K562 (cell line): ENCODE measurements at regions not wholly inside any gene's neighbourhood (a gene's known extent, or its start where the extent isn't known, plus 50 kb on each side); places are given as distances from the start of the nearest gene placed in this dataset.

Source experiments
- ATAC-seq: fragments of 200-7000 bp; cut with Tn5 transposase; 3 replicates; pipeline ENCODE4 v1.9.1; 2020; ENCODE audit warnings: moderate library complexity
- BruUV-seq: library from RNA; stranded (reverse); fragments of 400-500 nt; replicated peaks from 2 replicates; lab custom pipeline; 2021; lab: Mats Ljungman, UMichigan
- CTCF ChIA-PET: fragments of 300-600 bp; formaldehyde crosslinking; extraction: SDS; loops from one replicate; lab custom pipeline; 2021; ENCODE audit warnings: low intra/inter-chr PET ratio; lab: Yijun Ruan, JAX
- POLR2A ChIA-PET: fragments of 300-600, 350-650 bp; sonication (Branson Sonifier 250); formaldehyde crosslinking; extraction: SDS; loops from one replicate; lab custom pipeline; 2021; ENCODE audit warnings: antibody characterized with exemption, inconsistent platforms; lab: Yijun Ruan, JAX
- DNase-seq, 4 experiments: peaks; one replicate each; pipeline versions ENCODE4 v3.0.0 to v3.0.0-alpha.2; 2011 to 2018; ENCODE audit warnings: low spot score in 3 of 4, mixed read lengths in 3 of 4; ENCODE audit errors: extremely low read depth in 1 of 4
- FAIRE-seq: peaks from 2 replicates; lab custom pipeline; 2011; peaks lifted over from hg19 to GRCh38; lab: Jason Lieb, UNC
- H2AFZ ChIP-seq: 2 replicates; pipeline ENCODE4 v1.6.0; 2011; ENCODE audit warnings: low read depth, low read length, control low read depth, inconsistent platforms
- H3K27ac ChIP-seq: fragments of 200-600 bp; 3 replicates; pipeline ENCODE4 v1.8.0; 2011; ENCODE audit warnings: low read depth, mild to moderate bottlenecking, control low read depth, inconsistent platforms, low read length, moderate library complexity, mixed read lengths; ENCODE audit errors: extremely low read depth
- H3K27me3 ChIP-seq, 2 experiments: fragments of 300-600 bp in 1 of 2; 2 replicates in 1 of 2; 3 replicates in 1 of 2; pipeline versions ENCODE4 v1.6.0 to v1.8.0; 2011; ENCODE audit warnings: inconsistent platforms in 2 of 2, low read length in 2 of 2, mild to moderate bottlenecking in 1 of 2, mixed read lengths in 1 of 2, moderate library complexity in 1 of 2; ENCODE audit not compliant: control insufficient read depth in 2 of 2, insufficient read depth in 2 of 2
- H3K36me3 ChIP-seq: fragments of 300-600 bp; 3 replicates; pipeline ENCODE4 v1.8.0; 2011; ENCODE audit warnings: mild to moderate bottlenecking, low read length, inconsistent platforms; ENCODE audit not compliant: control insufficient read depth, insufficient read depth
- H3K4me1 ChIP-seq, 2 experiments: fragments of 200-600 bp in 1 of 2; replicated peaks in 1 of 2; 2 replicates in 1 of 2; 3 replicates in 1 of 2; pipeline versions ENCODE4 v1.5.1 to v1.8.0; 2011; ENCODE audit warnings: inconsistent platforms in 2 of 2, low read length in 2 of 2, mild to moderate bottlenecking in 1 of 2, mixed read lengths in 1 of 2, moderate library complexity in 1 of 2; ENCODE audit not compliant: control insufficient read depth in 2 of 2, insufficient read depth in 2 of 2
- H3K4me2 ChIP-seq: 2 replicates; pipeline ENCODE4 v1.6.1; 2011; ENCODE audit warnings: low read length, control low read depth, inconsistent platforms, mixed read lengths; ENCODE audit not compliant: insufficient read depth
- H3K4me3 ChIP-seq: fragments of 200-600 bp; sonication (generic), shearing (Covaris generic); 2 replicates; pipeline ENCODE4 v1.5.1; 2016; ENCODE audit warnings: control low read depth, inconsistent platforms
- H3K79me2 ChIP-seq: fragments of 200-600 bp; 3 replicates; pipeline ENCODE4 v1.8.0; 2011; ENCODE audit warnings: low read length, inconsistent platforms; ENCODE audit not compliant: control insufficient read depth, insufficient read depth
- H3K9ac ChIP-seq, 2 experiments: 2 replicates each; pipeline versions ENCODE4 v1.6.0 to v1.6.1; 2011; ENCODE audit warnings: low read depth in 2 of 2, low read length in 2 of 2, control low read depth in 1 of 2, inconsistent platforms in 1 of 2, mild to moderate bottlenecking in 1 of 2, mixed read lengths in 1 of 2; ENCODE audit not compliant: insufficient read depth in 1 of 2
- H3K9me1 ChIP-seq: one replicate; pipeline ENCODE4 v1.6.0; 2011; ENCODE audit warnings: inconsistent platforms, mild to moderate bottlenecking, low read length, moderate library complexity; ENCODE audit not compliant: control insufficient read depth, insufficient read depth
- H3K9me3 ChIP-seq: replicated peaks from 2 replicates; pipeline ENCODE4 v1.5.1; 2011; ENCODE audit warnings: low read depth, low read length, inconsistent platforms; ENCODE audit not compliant: control insufficient read depth, insufficient read depth
- H4K20me1 ChIP-seq: replicated peaks from 2 replicates; pipeline ENCODE4 v1.6.1; 2011; ENCODE audit warnings: low read length, inconsistent platforms, mixed read lengths; ENCODE audit not compliant: control insufficient read depth, insufficient read depth
- ADNP ChIP-seq: fragments of 200-800 bp; sonication (Bioruptor generic); IDR thresholded peaks from 2 replicates; pipeline ENCODE4 v1.6.1; 2016; ENCODE audit warnings: missing genetic modification characterization, missing compliant biosample characterization
- NUFIP1 ChIP-seq: fragments of 450-650 bp; IDR thresholded peaks from 2 replicates; pipeline ENCODE4 v1.6.1; 2018; ENCODE audit not compliant: partially characterized antibody
- POLR2AphosphoS2 ChIP-seq: IDR thresholded peaks from 2 replicates; pipeline ENCODE4 v1.6.1; 2012; ENCODE audit warnings: low read length, improper control_type of control experiment
- POLR2H ChIP-seq: IDR thresholded peaks from 2 replicates; pipeline ENCODE4 v1.6.1; 2016; ENCODE audit warnings: missing genetic modification characterization, low read depth, mild to moderate bottlenecking, control low read depth, missing compliant biosample characterization, moderate library complexity
- ZKSCAN3 ChIP-seq: fragments of 250-450 bp; sonication (Bioruptor Pico); IDR thresholded peaks from 2 replicates; pipeline ENCODE4 v1.4.0; 2020
- ZNF764 ChIP-seq: fragments of 250-450 bp; sonication (Bioruptor Pico); IDR thresholded peaks from 2 replicates; pipeline ENCODE4 v1.4.0; 2020; ENCODE audit warnings: low read depth, mild to moderate bottlenecking, moderate library complexity
- WGBS: fragments of 100-300 bp; shearing (Covaris generic); methylation state at CpG from one replicate; pipeline ENCODE4 v1.1.6; 2016; ENCODE audit warnings: low coverage, mixed read lengths; ENCODE audit not compliant: insufficient coverage; ENCODE audit errors: missing lambda C conversion rate; 5-methylcytosine and 5-hydroxymethylcytosine counted together
- in situ Hi-C: fragments of 300-500 bp; cut with MboI; formaldehyde crosslinking; loops from 4 replicates; pipeline ENCODE4 v1.15.0; 2018; ENCODE audit warnings: inconsistent platforms, mixed read lengths
- intact Hi-C: fragments of 100-400 bp; cut with micrococcal nuclease; formaldehyde crosslinking; loops from 2 replicates; pipeline ENCODE4 v1.14.2; 2022
- TF ChIP-seq, protein P1 (sequence below): fragments of 450-650 bp; formaldehyde crosslinking; IDR thresholded peaks from 2 replicates; pipeline ENCODE4 v1.4.0; 2020; ENCODE audit warnings: mild to moderate bottlenecking
- TF ChIP-seq, protein P2 (sequence below): fragments of 250-450 bp; sonication (Bioruptor Pico); IDR thresholded peaks from 2 replicates; pipeline ENCODE4 v1.4.0; 2020; ENCODE audit warnings: mild to moderate bottlenecking
- TF ChIP-seq, protein P3 (sequence below): fragments of 450-650 bp; IDR thresholded peaks from 2 replicates; pipeline ENCODE4 v1.6.1; 2016; ENCODE audit warnings: missing biosample characterization, missing genetic modification characterization
- TF ChIP-seq, protein P4 (sequence below): fragments of 450-650 bp; formaldehyde crosslinking; IDR thresholded peaks from 2 replicates; pipeline ENCODE4 v1.4.0; 2022; ENCODE audit warnings: mild to moderate bottlenecking, moderate library complexity
- TF ChIP-seq, protein P5 (sequence below): fragments of 450-650 bp; conservative IDR thresholded peaks from 2 replicates; pipeline ENCODE4 v1.6.1; 2016; ENCODE audit warnings: missing genetic modification characterization, low read depth, mild to moderate bottlenecking, control low read depth, missing compliant biosample characterization

DNA sequence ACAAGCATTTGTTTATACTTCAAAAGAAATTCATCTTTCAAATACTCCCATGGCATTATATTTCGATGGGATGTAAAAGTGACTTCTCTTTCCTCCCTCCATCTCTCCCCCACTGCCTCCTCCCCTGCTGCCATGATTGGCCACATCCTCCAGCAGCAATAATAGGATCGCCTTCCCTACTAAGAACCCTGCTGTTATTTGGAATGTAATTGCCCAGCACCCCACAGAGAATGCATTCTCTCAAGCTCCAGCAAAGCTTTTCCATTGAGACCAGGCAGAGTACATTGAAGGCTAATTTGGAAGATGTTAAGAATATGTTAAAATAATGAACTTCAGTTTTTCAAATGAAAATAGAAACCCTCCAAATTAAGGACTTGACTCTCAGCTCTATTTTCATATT, 375.4 kb upstream of the ACVR2A start (continued):
- TF ChIP-seq, protein P1, sequence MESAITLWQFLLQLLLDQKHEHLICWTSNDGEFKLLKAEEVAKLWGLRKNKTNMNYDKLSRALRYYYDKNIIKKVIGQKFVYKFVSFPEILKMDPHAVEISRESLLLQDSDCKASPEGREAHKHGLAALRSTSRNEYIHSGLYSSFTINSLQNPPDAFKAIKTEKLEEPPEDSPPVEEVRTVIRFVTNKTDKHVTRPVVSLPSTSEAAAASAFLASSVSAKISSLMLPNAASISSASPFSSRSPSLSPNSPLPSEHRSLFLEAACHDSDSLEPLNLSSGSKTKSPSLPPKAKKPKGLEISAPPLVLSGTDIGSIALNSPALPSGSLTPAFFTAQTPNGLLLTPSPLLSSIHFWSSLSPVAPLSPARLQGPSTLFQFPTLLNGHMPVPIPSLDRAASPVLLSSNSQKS = no peak
- TF ChIP-seq, protein P2, sequence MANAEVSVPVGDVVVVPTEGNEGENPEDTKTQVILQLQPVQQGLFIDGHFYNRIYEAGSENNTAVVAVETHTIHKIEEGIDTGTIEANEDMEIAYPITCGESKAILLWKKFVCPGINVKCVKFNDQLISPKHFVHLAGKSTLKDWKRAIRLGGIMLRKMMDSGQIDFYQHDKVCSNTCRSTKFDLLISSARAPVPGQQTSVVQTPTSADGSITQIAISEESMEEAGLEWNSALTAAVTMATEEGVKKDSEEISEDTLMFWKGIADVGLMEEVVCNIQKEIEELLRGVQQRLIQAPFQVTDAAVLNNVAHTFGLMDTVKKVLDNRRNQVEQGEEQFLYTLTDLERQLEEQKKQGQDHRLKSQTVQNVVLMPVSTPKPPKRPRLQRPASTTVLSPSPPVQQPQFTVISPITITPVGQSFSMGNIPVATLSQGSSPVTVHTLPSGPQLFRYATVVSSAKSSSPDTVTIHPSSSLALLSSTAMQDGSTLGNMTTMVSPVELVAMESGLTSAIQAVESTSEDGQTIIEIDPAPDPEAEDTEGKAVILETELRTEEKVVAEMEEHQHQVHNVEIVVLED (CRISPR knock-in tag) = no peak
- TF ChIP-seq, protein P3, sequence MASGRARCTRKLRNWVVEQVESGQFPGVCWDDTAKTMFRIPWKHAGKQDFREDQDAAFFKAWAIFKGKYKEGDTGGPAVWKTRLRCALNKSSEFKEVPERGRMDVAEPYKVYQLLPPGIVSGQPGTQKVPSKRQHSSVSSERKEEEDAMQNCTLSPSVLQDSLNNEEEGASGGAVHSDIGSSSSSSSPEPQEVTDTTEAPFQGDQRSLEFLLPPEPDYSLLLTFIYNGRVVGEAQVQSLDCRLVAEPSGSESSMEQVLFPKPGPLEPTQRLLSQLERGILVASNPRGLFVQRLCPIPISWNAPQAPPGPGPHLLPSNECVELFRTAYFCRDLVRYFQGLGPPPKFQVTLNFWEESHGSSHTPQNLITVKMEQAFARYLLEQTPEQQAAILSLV (tag) = no peak

DNA sequence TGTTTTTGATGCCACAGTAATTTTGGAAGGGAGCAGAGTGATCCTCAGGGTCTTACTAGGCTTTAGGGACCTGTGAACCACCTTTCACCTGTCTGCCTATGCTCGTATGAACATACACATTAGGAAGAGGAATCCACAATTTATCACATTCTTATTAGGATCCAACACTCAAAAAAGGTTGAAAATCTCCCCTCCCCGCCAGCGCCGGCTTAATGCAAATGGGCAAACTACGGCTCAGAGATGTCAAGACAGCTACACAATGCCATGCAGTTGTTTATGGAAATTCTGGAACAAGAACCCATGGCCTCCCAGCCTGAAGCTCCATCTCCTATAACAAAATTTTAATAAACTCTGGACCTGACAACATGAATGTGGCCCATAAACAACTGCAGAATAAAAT, 375.9 kb upstream of the ACVR2A start:
- H3K4me3 ChIP-seq = no peak overlapping the region
- FAIRE-seq (no peak), ATAC-seq (no peak), DNase-seq (no peak)
- no peaks in the 10 kb centered on the region for H3K36me3 ChIP-seq
- no peak overlapping the region for H3K9ac ChIP-seq
- no peaks in the 10 kb centered on the region for H3K4me1 ChIP-seq
- no peak overlapping the region for H3K4me2 ChIP-seq
- TF ChIP-seq POLR2H (tag) (no peak), ZKSCAN3 (CRISPR knock-in tag) (no peak), POLR2AphosphoS2 (no peak), ZNF764 (CRISPR knock-in tag) (no peak), NUFIP1 (no peak), ADNP (tag) (no peak)
- TF ChIP-seq, protein P4, sequence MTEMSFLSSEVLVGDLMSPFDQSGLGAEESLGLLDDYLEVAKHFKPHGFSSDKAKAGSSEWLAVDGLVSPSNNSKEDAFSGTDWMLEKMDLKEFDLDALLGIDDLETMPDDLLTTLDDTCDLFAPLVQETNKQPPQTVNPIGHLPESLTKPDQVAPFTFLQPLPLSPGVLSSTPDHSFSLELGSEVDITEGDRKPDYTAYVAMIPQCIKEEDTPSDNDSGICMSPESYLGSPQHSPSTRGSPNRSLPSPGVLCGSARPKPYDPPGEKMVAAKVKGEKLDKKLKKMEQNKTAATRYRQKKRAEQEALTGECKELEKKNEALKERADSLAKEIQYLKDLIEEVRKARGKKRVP = no peak
- TF ChIP-seq, protein P5, sequence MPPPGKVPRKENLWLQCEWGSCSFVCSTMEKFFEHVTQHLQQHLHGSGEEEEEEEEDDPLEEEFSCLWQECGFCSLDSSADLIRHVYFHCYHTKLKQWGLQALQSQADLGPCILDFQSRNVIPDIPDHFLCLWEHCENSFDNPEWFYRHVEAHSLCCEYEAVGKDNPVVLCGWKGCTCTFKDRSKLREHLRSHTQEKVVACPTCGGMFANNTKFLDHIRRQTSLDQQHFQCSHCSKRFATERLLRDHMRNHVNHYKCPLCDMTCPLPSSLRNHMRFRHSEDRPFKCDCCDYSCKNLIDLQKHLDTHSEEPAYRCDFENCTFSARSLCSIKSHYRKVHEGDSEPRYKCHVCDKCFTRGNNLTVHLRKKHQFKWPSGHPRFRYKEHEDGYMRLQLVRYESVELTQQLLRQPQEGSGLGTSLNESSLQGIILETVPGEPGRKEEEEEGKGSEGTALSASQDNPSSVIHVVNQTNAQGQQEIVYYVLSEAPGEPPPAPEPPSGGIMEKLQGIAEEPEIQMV (tag) = no peak
- H4K20me1 ChIP-seq = no peaks in the 10 kb centered on the region
- ChIA-PET POLR2A (no interaction called here), CTCF (no interaction called here)
- in situ Hi-C loops = no loop called here
- WGBS = 0% methylated on average over 5 of the region's 5 CpGs
- no peaks in the 10 kb centered on the region for H3K9me1 ChIP-seq
- H3K27me3 ChIP-seq = no peaks in the 10 kb centered on the region
- H3K79me2 ChIP-seq = no peaks in the 10 kb centered on the region
- intact Hi-C loops = no loop called here
- no peak overlapping the region for H3K27ac ChIP-seq
- no TSS peak for BruUV-seq
- no peaks in the 10 kb centered on the region for H3K9me3 ChIP-seq
- H2AFZ ChIP-seq = no peak overlapping the region
